HG02678 (cell line): ENCODE measurements at regions not wholly inside any gene's neighbourhood (a gene's known extent, or its start where the extent isn't known, plus 50 kb on each side); places are given as distances from the start of the nearest gene placed in this dataset.

Experiments
- ATAC-seq: cut with Tn5 transposase; IDR thresholded peaks from one replicate; pipeline ENCODE4 v1.9.1; 2021; ENCODE audit warnings: mild to moderate bottlenecking, moderate library complexity; ENCODE audit not compliant: unreplicated experiment

GRCh38 chr11:11757909-11758308 lies 83.9 kb upstream of the USP47 start:
- no peak for ATAC-seq

GRCh38 chr11:11756718-11757117 lies 85.1 kb upstream of the USP47 start:
- no peak for ATAC-seq

GRCh38 chr11:11755871-11756270 lies 85.9 kb upstream of the USP47 start:
- no peak for ATAC-seq

- ATAC-seq: no peak
Observed at GRCh38 chr11:11752679-11753078, 89.1 kb upstream of the USP47 start.

- no peak for ATAC-seq
Observed at GRCh38 chr11:11750017-11750878, 91.5 kb upstream of the USP47 start.

GRCh38 chr11:11748706-11749365 lies 92.9 kb upstream of the USP47 start:
- ATAC-seq: no peak

GRCh38 chr11:11747570-11747969 lies 94.2 kb upstream of the USP47 start:
- ATAC-seq: no peak

- ATAC-seq: no peak
Observed at GRCh38 chr11:11746449-11746848, 95.3 kb upstream of the USP47 start.

- no peak for ATAC-seq
Observed at GRCh38 chr11:11743216-11743615, 98.6 kb upstream of the USP47 start.

- no peak for ATAC-seq
Observed at GRCh38 chr11:11742486-11742885, 99.3 kb upstream of the USP47 start.

GRCh38 chr11:11740836-11741235 lies 100.9 kb upstream of the USP47 start:
- no peak for ATAC-seq

- no peak for ATAC-seq
Observed at GRCh38 chr11:11740073-11740702, 101.6 kb upstream of the USP47 start.

GRCh38 chr11:11738370-11738769 lies 103.4 kb upstream of the USP47 start:
- no peak for ATAC-seq

- no peak for ATAC-seq
Observed at GRCh38 chr11:11735586-11735985, 106.2 kb upstream of the USP47 start.

GRCh38 chr11:11733246-11733747 lies 108.5 kb upstream of the USP47 start:
- ATAC-seq: no peak

GRCh38 chr11:11732116-11732515 lies 109.7 kb upstream of the USP47 start:
- no peak for ATAC-seq

GRCh38 chr11:11731311-11732083 lies 109.7 kb upstream of the GALNT18 start:
- ATAC-seq: no peak

- ATAC-seq: no peak
Observed at GRCh38 chr11:11728386-11728785, 106.6 kb upstream of the GALNT18 start.

GRCh38 chr11:11725438-11725837 lies 103.6 kb upstream of the GALNT18 start:
- no peak for ATAC-seq

GRCh38 chr11:11724994-11725393 lies 103.2 kb upstream of the GALNT18 start:
- ATAC-seq: no peak

GRCh38 chr11:11722861-11723260 lies 101.1 kb upstream of the GALNT18 start:
- ATAC-seq: no peak
